ENCODE measurements at regions not wholly inside any gene's neighbourhood (a gene's known extent, or its start where the extent isn't known, plus 50 kb on each side); places are given as distances from the start of the nearest gene placed in this dataset.

DNA sequence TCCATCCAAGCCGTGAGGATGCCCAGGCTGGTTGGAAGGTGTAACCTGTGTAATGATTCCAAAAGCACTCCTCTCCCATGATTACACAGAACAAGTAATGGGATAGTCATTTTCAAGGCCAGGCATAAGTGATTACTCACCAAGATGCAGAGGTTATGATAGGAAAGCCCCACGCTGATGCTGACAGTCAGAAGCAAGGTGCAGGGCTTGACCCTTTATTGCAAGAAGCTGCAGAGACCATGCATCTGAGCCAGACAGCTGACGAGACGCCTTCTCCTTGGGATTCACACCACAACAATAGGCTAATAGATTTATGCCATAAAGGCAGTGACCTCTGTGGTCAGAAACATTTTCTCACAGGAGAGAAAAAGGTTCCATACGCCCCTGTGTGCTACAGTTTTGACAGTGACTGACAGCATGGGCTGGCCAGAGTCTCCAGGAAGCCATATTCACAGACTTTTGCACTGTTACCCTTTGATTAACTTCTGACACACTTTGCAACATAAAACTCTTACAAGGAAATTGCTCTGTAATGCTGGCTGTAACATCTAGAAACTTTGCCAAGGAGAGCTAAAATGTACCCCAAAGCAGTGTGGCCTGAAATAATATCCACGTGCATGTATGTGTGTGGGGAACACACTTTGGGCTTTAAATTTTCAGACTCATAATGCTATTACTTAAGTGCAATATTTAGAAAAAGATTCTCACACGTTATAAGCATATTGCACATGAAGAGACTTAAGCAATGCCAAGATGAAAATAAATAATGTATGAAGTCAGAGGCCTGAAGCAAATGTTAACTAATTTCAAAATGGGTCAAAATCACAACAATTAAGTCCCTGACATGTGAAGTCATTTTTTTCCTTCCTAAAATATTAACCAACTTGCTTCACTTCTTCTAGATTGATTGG, 1079.0 kb upstream of the TENM4 start:
- FAIRE-seq, result no peak
- ChIA-PET POLR2A (no interaction called here), SMC1A (ENCODE audit: uncharacterized antibody, unreplicated experiment) (no interaction called here)

DNA sequence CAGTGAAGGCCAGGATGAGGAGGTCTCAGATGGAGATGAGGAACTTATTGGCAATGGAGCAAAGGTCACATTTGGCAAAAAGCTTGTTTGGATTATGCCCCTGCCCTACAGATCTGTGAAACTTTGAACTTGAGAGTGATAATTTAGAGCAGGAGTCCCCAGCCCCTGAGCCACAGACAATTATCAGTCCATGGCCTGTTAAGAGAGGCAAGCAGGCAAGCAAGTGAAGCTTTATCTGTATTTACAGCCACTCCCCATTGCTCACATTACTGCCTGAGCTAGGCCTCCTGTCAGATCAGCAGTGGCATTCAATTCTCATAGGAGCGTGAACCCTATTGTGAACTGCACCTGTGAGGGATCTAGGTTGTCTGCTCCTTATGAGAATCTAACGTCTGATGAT, 1076.9 kb upstream of the TENM4 start:
- no TSS peak for BruUV-seq (replicated peaks)
- WGBS (ENCODE audit: insufficient coverage, insufficient replicate concordance, low lambda C conversion rate, missing lambda C conversion rate), result 0% methylated on average over 2 of the region's 2 CpGs
- in situ Hi-C loops (cut with MboI) (no loop called here), intact Hi-C loops (cut with micrococcal nuclease; ENCODE audit: unreplicated experiment) (no loop called here)
- ChIA-PET CTCF (no interaction called here), POLR2A (no interaction called here), RAD21 (ENCODE audit: unreplicated experiment) (no interaction called here), SMC1A (ENCODE audit: uncharacterized antibody, unreplicated experiment) (no interaction called here)
- no peak overlapping the region for H3K27ac ChIP-seq (ENCODE audit: control insufficient read depth, insufficient read depth)
- TF ChIP-seq ASH2L (IDR thresholded peaks at IDR 0.05; ENCODE audit: borderline replicate concordance, low read depth) (no peak), TBL1XR1 (IDR thresholded peaks at IDR 0.05; ENCODE audit: low read depth, low read length) (no peak), TCF3 (IDR thresholded peaks at IDR 0.05; ENCODE audit: borderline replicate concordance, insufficient read depth, low read depth, low read length) (no peak), RBBP5 (conservative IDR thresholded peaks at IDR 0.05) (no peak), TCF12 (IDR thresholded peaks at IDR 0.05; ENCODE audit: low read depth, low read length) (no peak)
- TF ChIP-seq, protein P1, sequence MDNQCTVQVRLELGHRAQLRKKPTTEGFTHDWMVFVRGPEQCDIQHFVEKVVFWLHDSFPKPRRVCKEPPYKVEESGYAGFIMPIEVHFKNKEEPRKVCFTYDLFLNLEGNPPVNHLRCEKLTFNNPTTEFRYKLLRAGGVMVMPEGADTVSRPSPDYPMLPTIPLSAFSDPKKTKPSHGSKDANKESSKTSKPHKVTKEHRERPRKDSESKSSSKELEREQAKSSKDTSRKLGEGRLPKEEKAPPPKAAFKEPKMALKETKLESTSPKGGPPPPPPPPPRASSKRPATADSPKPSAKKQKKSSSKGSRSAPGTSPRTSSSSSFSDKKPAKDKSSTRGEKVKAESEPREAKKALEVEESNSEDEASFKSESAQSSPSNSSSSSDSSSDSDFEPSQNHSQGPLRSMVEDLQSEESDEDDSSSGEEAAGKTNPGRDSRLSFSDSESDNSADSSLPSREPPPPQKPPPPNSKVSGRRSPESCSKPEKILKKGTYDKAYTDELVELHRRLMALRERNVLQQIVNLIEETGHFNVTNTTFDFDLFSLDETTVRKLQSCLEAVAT (IDR thresholded peaks at IDR 0.05), result no peak
- H3K4me1 ChIP-seq (ENCODE audit: control insufficient read depth, insufficient read depth, low read length), result no peaks in the 10 kb centered on the region
- no peak overlapping the region for H2AFZ ChIP-seq (ENCODE audit: control insufficient read depth, low read depth, low read length)
- DNase-seq (ENCODE audit: low read depth, low spot score) (no peak), ATAC-seq (no peak), FAIRE-seq (no peak)
- H3K4me2 ChIP-seq (ENCODE audit: control insufficient read depth, insufficient read depth), result no peak overlapping the region
- H3K36me3 ChIP-seq (ENCODE audit: control insufficient read depth in 2 of 2, insufficient read depth in 2 of 2, low read length in 1 of 2), result no peaks in the 10 kb centered on the region
- no peak overlapping the region for H3K9ac ChIP-seq (ENCODE audit: control insufficient read depth, insufficient read depth, low read length)
- no peaks in the 10 kb centered on the region for H3K9me3 ChIP-seq (replicated peaks; ENCODE audit: control insufficient read depth, insufficient read depth, low read length)
- H3K4me3 ChIP-seq, result no peak overlapping the region
- no peaks in the 10 kb centered on the region for H4K20me1 ChIP-seq (ENCODE audit: control insufficient read depth, insufficient read depth)
- no peaks in the 10 kb centered on the region for H3K79me2 ChIP-seq (ENCODE audit: control insufficient read depth, insufficient read depth, low read length)
- H3K27me3 ChIP-seq (replicated peaks in 1 of 2; ENCODE audit: control insufficient read depth in 2 of 2, insufficient read depth in 2 of 2, low read length in 1 of 2), result no peaks in the 10 kb centered on the region; a peak in 1 of 4 replicates

More for the DNA sequence above, 1079.0 kb upstream of the TENM4 start:
- Histone ChIP-seq H3K4me3 (no peak overlapping the region), H3K9ac (ENCODE audit: control insufficient read depth, insufficient read depth, low read length) (no peak overlapping the region), H3K27ac (ENCODE audit: control insufficient read depth, insufficient read depth) (no peak overlapping the region), H3K27me3 (replicated peaks in 1 of 2; ENCODE audit: control insufficient read depth in 2 of 2, insufficient read depth in 2 of 2, low read length in 1 of 2) (no peaks in the 10 kb centered on the region), H4K20me1 (ENCODE audit: control insufficient read depth, insufficient read depth) (no peaks in the 10 kb centered on the region), H3K4me1 (ENCODE audit: control insufficient read depth, insufficient read depth, low read length) (no peaks in the 10 kb centered on the region), H3K36me3 (ENCODE audit: control insufficient read depth in 2 of 2, insufficient read depth in 2 of 2, low read length in 1 of 2) (no peaks in the 10 kb centered on the region), H2AFZ (ENCODE audit: control insufficient read depth, low read depth, low read length) (no peak overlapping the region), H3K4me2 (ENCODE audit: control insufficient read depth, insufficient read depth) (no peak overlapping the region), H3K9me3 (replicated peaks; ENCODE audit: control insufficient read depth, insufficient read depth, low read length) (no peaks in the 10 kb centered on the region), H3K79me2 (ENCODE audit: control insufficient read depth, insufficient read depth, low read length) (no peaks in the 10 kb centered on the region)
- DNase-seq (ENCODE audit: low read depth, low spot score), result no peak
- in situ Hi-C loops (cut with MboI), result no loop called here
- no TSS peak for BruUV-seq (replicated peaks)
- TF ChIP-seq ZBED1 (IDR thresholded peaks at IDR 0.05; ENCODE audit: borderline replicate concordance), result no peak
- WGBS (ENCODE audit: insufficient coverage, insufficient replicate concordance, low lambda C conversion rate, missing lambda C conversion rate), result 15% methylated on average over 7 of the region's 7 CpGs
- CTCF ChIA-PET, result no interaction called here
- no peak for ATAC-seq
- RAD21 ChIA-PET (ENCODE audit: unreplicated experiment), result no interaction called here
- intact Hi-C loops (cut with micrococcal nuclease; ENCODE audit: unreplicated experiment), result no loop called here
